22Rv1 (cell line): ENCODE measurements at regions not wholly inside any gene's neighbourhood (a gene's known extent, or its start where the extent isn't known, plus 50 kb on each side); places are given as distances from the start of the nearest gene placed in this dataset.

Source experiments
- H3K27ac ChIP-seq: fragments of 450-650 bp; 2 replicates; pipeline ENCODE4 v1.5.1; 2017
- CTCF ChIP-seq: fragments of 450-650 bp; IDR thresholded peaks from 2 replicates; pipeline ENCODE4 v1.5.1; 2017; ENCODE audit warnings: mild to moderate bottlenecking
- ZFX ChIP-seq: fragments of 450-650 bp; IDR thresholded peaks from 2 replicates; pipeline ENCODE4 v1.6.1; 2017; ENCODE audit warnings: antibody characterized with exemption, borderline replicate concordance

DNA sequence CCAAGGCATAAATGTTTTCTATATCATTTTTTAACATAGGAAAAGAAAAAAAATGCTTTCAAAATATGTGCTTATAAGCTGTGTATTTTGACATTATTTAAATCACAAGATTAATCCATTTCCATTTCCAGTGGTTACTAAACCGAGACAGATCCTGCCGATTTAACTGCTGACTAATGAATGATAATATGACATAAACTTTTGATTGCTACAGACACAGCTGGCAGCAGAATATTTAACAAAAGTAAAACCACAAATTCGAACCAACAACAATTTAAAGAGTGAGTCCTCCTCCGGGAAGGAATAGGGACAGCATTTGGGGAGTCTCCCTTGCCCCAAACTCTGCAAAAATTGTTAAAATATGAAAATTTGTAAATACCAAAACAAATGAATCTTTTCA, 401.3 kb upstream of the DAB2 start:
- no peak for TF ChIP-seq ZFX
- no peak for TF ChIP-seq CTCF
- H3K27ac ChIP-seq: no peak overlapping the region

- TF ChIP-seq ZFX: no peak
- TF ChIP-seq CTCF: no peak
- H3K27ac ChIP-seq: no peak overlapping the region
Measured at GRCh38 chr5:39825301-39825700, 400.5 kb upstream of the DAB2 start.

DNA sequence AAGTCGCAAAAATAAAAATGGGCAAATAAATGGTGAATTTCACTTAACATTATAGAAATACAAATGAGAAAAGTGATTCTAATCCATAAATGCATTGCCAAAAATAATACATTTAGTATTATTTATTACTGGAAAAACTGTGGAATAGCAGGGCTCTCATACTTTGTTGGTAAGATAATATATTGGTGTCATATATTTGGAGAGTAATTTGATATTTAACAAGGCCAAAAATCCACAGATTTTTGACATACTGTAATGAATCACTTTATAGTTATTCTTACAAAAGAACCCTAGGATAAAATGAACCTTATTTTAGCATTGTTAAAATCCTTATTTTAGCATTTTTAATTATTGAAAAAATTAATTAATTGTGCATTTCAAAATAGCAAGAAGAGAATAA, 397.2 kb upstream of the DAB2 start:
- TF ChIP-seq ZFX (no peak), CTCF (no peak)
- H3K27ac ChIP-seq: no peak overlapping the region

- TF ChIP-seq CTCF: no peak
- TF ChIP-seq ZFX: no peak
Measured at GRCh38 chr5:39816866-39817265, 392.1 kb upstream of the DAB2 start.

DNA sequence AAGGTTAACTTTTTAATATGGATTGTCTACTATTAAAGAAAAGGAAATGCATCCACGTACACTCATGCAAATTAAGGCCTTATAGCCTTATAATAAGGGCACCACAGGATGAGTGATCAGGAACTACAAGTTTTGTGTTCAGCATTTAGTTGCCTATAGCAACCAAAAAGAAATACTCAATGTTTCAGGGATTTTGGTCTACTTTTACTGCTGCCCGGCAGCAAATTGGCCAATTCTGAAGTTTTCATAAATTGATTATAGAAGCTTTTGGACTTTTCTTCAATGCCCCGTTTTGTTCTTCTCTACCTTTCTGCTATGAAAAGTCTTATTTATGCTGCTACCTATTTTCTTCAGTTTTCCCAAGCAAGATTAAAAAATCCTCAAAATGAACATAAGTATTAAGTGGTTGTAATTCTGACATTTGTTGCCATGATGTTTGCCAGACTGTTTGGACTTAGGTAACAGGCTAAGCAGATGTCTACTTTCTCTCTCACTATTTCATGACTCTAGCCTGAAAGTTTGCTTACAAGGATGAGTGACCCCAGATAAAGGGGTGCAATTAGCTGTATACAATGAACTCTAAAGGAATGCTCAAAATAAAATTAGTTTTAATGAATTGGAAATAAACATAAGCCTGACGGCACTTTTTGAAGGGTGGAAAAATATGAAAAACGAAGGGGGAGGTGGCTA, 391.5 kb upstream of the DAB2 start:
- H3K27ac ChIP-seq: no peak overlapping the region
- TF ChIP-seq ZFX (no peak), CTCF (no peak)

More at GRCh38 chr5:39816866-39817265, 392.1 kb upstream of the DAB2 start:
- H3K27ac ChIP-seq: no peak overlapping the region

DNA sequence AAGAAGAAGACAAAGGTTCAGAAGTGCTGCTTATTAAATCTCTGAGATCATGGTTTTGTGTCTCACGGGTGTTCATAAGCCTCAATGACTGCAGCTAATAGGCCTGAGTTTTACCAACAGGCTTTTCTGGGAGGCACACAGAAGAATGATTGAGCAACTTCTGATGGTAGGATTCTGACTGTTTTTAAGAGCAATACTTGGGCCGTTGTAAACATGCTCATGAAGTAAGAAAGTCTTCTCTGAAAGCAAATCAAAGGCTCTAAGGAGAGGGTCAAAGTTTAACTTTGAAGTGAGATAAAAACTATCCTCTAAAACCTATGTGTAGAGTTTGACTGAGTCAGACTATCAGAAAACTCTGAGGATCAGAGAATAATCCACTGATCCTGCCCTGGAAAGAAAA, 390.9 kb upstream of the DAB2 start:
- no peak overlapping the region for H3K27ac ChIP-seq
- no peak for TF ChIP-seq CTCF

- no peak overlapping the region for H3K27ac ChIP-seq
- TF ChIP-seq CTCF: no peak
- TF ChIP-seq ZFX: no peak
Measured at GRCh38 chr5:39811381-39811780, 386.6 kb upstream of the DAB2 start.
